IMR-90 (cell line): ENCODE measurements at regions not wholly inside any gene's neighbourhood (a gene's known extent, or its start where the extent isn't known, plus 50 kb on each side); places are given as distances from the start of the nearest gene placed in this dataset.

Source experiments
- ATAC-seq: fragments of 200-7000 bp; cut with Tn5 transposase; 2 replicates; pipeline ENCODE4 v1.9.1; 2020; ENCODE audit warnings: low read depth, mild to moderate bottlenecking, moderate library complexity
- BruUV-seq: library from RNA; stranded (reverse); fragments of 400-500 nt; replicated peaks from 2 replicates; lab custom pipeline; 2021; lab: Mats Ljungman, UMichigan
- CTCF ChIA-PET: fragments of 300-600 bp; formaldehyde crosslinking; extraction: SDS; loops from one replicate; lab custom pipeline; 2021; ENCODE audit warnings: antibody characterized with exemption; lab: Yijun Ruan, JAX
- POLR2A ChIA-PET: fragments of 300-600 bp; sonication (Branson Sonifier 250); formaldehyde crosslinking; loops from one replicate; lab custom pipeline; 2022; ENCODE audit warnings: antibody characterized with exemption; ENCODE audit not compliant: unreplicated experiment; lab: Charles Lee
- DNase-seq: peaks from one replicate; pipeline ENCODE4 v3.0.0; 2013
- H2AFZ ChIP-seq: replicated peaks from 2 replicates; pipeline ENCODE3; 2013; ENCODE audit warnings: low read length, mild to moderate bottlenecking; ENCODE audit not compliant: poor library complexity
- H2AK5ac ChIP-seq: 2 replicates; pipeline ENCODE4 v1.6.1; 2013; ENCODE audit warnings: low read depth, low read length, inconsistent platforms
- H2AK9ac ChIP-seq: replicated peaks from 2 replicates; pipeline ENCODE3; 2013; ENCODE audit warnings: mild to moderate bottlenecking, low read depth, low read length, moderate library complexity; ENCODE audit not compliant: poor library complexity
- H2BK120ac ChIP-seq: 2 replicates; pipeline ENCODE4 v1.6.1; 2013; ENCODE audit warnings: low read depth, low read length, inconsistent platforms
- H2BK15ac ChIP-seq: 3 replicates; pipeline ENCODE4 v1.6.1; 2013; ENCODE audit warnings: low read depth, low read length, inconsistent platforms
- H2BK20ac ChIP-seq: 2 replicates; pipeline ENCODE4 v1.6.1; 2013; ENCODE audit warnings: low read depth, mild to moderate bottlenecking, inconsistent platforms, low read length, moderate library complexity
- H2BK5ac ChIP-seq: 2 replicates; pipeline ENCODE4 v1.6.1; 2013; ENCODE audit warnings: mild to moderate bottlenecking, low read depth, low read length, inconsistent platforms; ENCODE audit not compliant: poor library complexity, severe bottlenecking
- H3K14ac ChIP-seq: replicated peaks from 2 replicates; pipeline ENCODE4 v1.6.1; 2013; ENCODE audit warnings: low read depth, low read length, inconsistent platforms
- H3K18ac ChIP-seq: 2 replicates; pipeline ENCODE4 v1.6.1; 2013; ENCODE audit warnings: low read depth, low read length, control low read depth
- H3K23ac ChIP-seq: 2 replicates; pipeline ENCODE4 v1.6.1; 2013; ENCODE audit warnings: low read depth, low read length, inconsistent platforms
- H3K27ac ChIP-seq: 2 replicates; pipeline ENCODE4 v1.5.1; 2013; ENCODE audit warnings: mild to moderate bottlenecking, control low read depth, low read length; ENCODE audit not compliant: insufficient read depth
- H3K27me3 ChIP-seq: 2 replicates; pipeline ENCODE4 v1.6.1; 2013; ENCODE audit warnings: low read length; ENCODE audit not compliant: control insufficient read depth, insufficient read depth
- H3K36me3 ChIP-seq: 2 replicates; pipeline ENCODE4 v1.6.1; 2013; ENCODE audit warnings: low read length, mixed read lengths; ENCODE audit not compliant: control insufficient read depth, insufficient read depth
- H3K4ac ChIP-seq: 2 replicates; pipeline ENCODE4 v1.6.1; 2013; ENCODE audit warnings: low read depth, low read length, inconsistent platforms
- H3K4me1 ChIP-seq: 2 replicates; pipeline ENCODE4 v1.6.1; 2013; ENCODE audit warnings: low read length, mixed read lengths; ENCODE audit not compliant: control insufficient read depth, insufficient read depth
- H3K4me2 ChIP-seq: 2 replicates; pipeline ENCODE4 v1.6.1; 2013; ENCODE audit warnings: low read depth, mild to moderate bottlenecking, control low read depth, low read length, moderate library complexity
- H3K4me3 ChIP-seq: 2 replicates; pipeline ENCODE4 v1.5.1; 2013; ENCODE audit warnings: low read depth, mild to moderate bottlenecking, control low read depth, low read length, moderate library complexity; ENCODE audit not compliant: insufficient read depth
- H3K56ac ChIP-seq: 2 replicates; pipeline ENCODE4 v1.6.1; 2013; ENCODE audit warnings: low read length, inconsistent platforms; ENCODE audit not compliant: insufficient read depth; ENCODE audit errors: extremely low read depth
- H3K79me1 ChIP-seq, 2 experiments: 2 replicates each; pipeline ENCODE4 v1.6.1; 2013; ENCODE audit warnings: low read length in 2 of 2, inconsistent platforms in 1 of 2, low read depth in 1 of 2
- H3K9ac ChIP-seq: 2 replicates; pipeline ENCODE4 v1.6.1; 2013; ENCODE audit warnings: low read depth, low read length, control low read depth
- H3K9me1 ChIP-seq: 2 replicates; pipeline ENCODE4 v1.6.1; 2013; ENCODE audit warnings: low read length, inconsistent platforms; ENCODE audit not compliant: insufficient read depth
- H3K9me3 ChIP-seq: 2 replicates; pipeline ENCODE4 v1.6.1; 2013; ENCODE audit warnings: low read length; ENCODE audit not compliant: control insufficient read depth, insufficient read depth
- H4K20me1 ChIP-seq: 2 replicates; pipeline ENCODE4 v1.6.1; 2013; ENCODE audit warnings: low read length, inconsistent platforms; ENCODE audit not compliant: insufficient read depth
- H4K5ac ChIP-seq: 2 replicates; pipeline ENCODE4 v1.6.1; 2013; ENCODE audit warnings: mild to moderate bottlenecking, low read depth, low read length, control low read depth
- H4K8ac ChIP-seq, 2 experiments: 2 replicates each; pipeline ENCODE4 v1.6.1; 2013; ENCODE audit warnings: low read depth in 2 of 2, low read length in 2 of 2, control low read depth in 1 of 2, inconsistent platforms in 1 of 2
- H4K91ac ChIP-seq: 2 replicates; pipeline ENCODE4 v1.6.1; 2013; ENCODE audit warnings: low read depth, low read length, inconsistent platforms; ENCODE audit not compliant: insufficient read depth
- BHLHE40 ChIP-seq: fragments of 150-350 bp; IDR thresholded peaks from 2 replicates; pipeline ENCODE4 v1.6.1; 2016; ENCODE audit warnings: mild to moderate bottlenecking, low read depth, low read length
- CEBPB ChIP-seq: IDR thresholded peaks from 2 replicates; pipeline ENCODE4 v1.6.1; 2012; ENCODE audit warnings: low read depth, low read length, improper control_type of control experiment
- CHD1 ChIP-seq: IDR thresholded peaks from 2 replicates; pipeline ENCODE4 v1.6.1; 2012; ENCODE audit warnings: low read depth, low read length, improper control_type of control experiment
- ELK1 ChIP-seq: fragments of 150-350 bp; IDR thresholded peaks from 2 replicates; pipeline ENCODE4 v1.6.1; 2016; ENCODE audit warnings: low read depth, mild to moderate bottlenecking, low read length, moderate library complexity, borderline replicate concordance
- FOS ChIP-seq: fragments of 150-350 bp; IDR thresholded peaks from 2 replicates; pipeline ENCODE4 v1.6.1; 2016; ENCODE audit warnings: low read depth, low read length
- MAFK ChIP-seq: IDR thresholded peaks from 2 replicates; pipeline ENCODE4 v1.6.1; 2012; ENCODE audit warnings: low read depth, low read length, improper control_type of control experiment
- MAZ ChIP-seq: IDR thresholded peaks from 2 replicates; pipeline ENCODE4 v1.6.1; 2012; ENCODE audit warnings: low read depth, mild to moderate bottlenecking, low read length, improper control_type of control experiment, moderate library complexity, borderline replicate concordance
- MXI1 ChIP-seq: IDR thresholded peaks from 2 replicates; pipeline ENCODE4 v1.6.1; 2012; ENCODE audit warnings: low read depth, mild to moderate bottlenecking, low read length, moderate library complexity, borderline replicate concordance
- NFE2L2 ChIP-seq: fragments of 150-350 bp; IDR thresholded peaks from 2 replicates; pipeline ENCODE4 v1.6.1; 2016; ENCODE audit warnings: low read depth, mild to moderate bottlenecking, low read length
- POLR2A ChIP-seq: IDR thresholded peaks from 2 replicates; pipeline ENCODE4 v1.6.1; 2012; ENCODE audit warnings: mild to moderate bottlenecking, low read depth, low read length
- RAD21 ChIP-seq: IDR thresholded peaks from 2 replicates; pipeline ENCODE4 v1.6.1; 2012; ENCODE audit warnings: low read length, improper control_type of control experiment
- RFX5 ChIP-seq: IDR thresholded peaks from 2 replicates; pipeline ENCODE4 v1.8.0; 2012; ENCODE audit warnings: low read depth, mild to moderate bottlenecking, low read length, moderate library complexity
- WGBS, 2 experiments: methylation state at CpG; one replicate each; pipeline versions ENCODE4 v1.1.5 to v1.1.7; 2013; ENCODE audit warnings: missing lambda C conversion rate in 2 of 2; ENCODE audit not compliant: insufficient read length in 1 of 2; ENCODE audit errors: extremely low coverage in 2 of 2; 5-methylcytosine and 5-hydroxymethylcytosine counted together
- dilution Hi-C: fragments of 300-500 bp; cut with HindIII; formaldehyde crosslinking; loops from one replicate; pipeline ENCODE4 v1.14.3; 2018; ENCODE audit warnings: low sequenced_read_pairs; ENCODE audit not compliant: unreplicated experiment
- in situ Hi-C: fragments of 300-500 bp; cut with MboI; formaldehyde crosslinking; loops from 3 replicates; pipeline ENCODE4 v1.14.3; 2019; ENCODE audit warnings: low sequenced_read_pairs, inconsistent platforms, mixed read lengths
- intact Hi-C: fragments of 100-400 bp; cut with micrococcal nuclease; formaldehyde crosslinking; loops from 2 replicates; pipeline ENCODE4 v1.10.0; 2022
- TF ChIP-seq, protein P1 (sequence below): conservative IDR thresholded peaks from 2 replicates; pipeline ENCODE4 v1.5.1; 2012; ENCODE audit warnings: mild to moderate bottlenecking, low read depth, low read length, improper control_type of control experiment

DNA sequence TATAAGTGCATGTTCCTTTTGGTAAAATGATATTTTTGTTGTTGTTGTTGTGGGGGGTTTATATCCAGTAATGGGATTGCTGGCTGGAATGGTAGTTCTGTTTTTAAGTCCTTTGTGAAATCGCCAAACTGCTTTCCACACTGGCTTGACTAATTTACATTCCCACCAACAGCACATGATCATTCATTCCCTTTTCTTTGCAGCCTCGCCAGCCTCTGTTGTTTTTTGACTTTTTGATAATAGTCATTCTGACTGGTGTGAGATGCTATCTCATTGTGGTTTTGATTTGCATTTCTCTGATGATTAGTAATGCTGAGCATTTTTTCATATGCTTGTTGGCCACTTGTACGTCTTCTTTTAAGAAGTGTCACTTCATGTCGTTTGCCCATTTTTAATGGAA is 188.5 kb upstream of the CHRM3 start:
- Histone ChIP-seq H3K9ac (no peak overlapping the region), H2BK20ac (no peak overlapping the region), H2BK15ac (no peak overlapping the region), H3K4me1 (no peaks in the 10 kb centered on the region), H3K79me1 (no peaks in the 10 kb centered on the region), H3K4me2 (no peak overlapping the region), H2BK120ac (no peak overlapping the region), H3K14ac (no peak overlapping the region), H4K20me1 (no peaks in the 10 kb centered on the region), H3K4me3 (no peak overlapping the region), H3K9me3 (peaks cover 3% of the 10 kb centered on the region), H4K8ac (no peak overlapping the region), H2BK5ac (no peak overlapping the region), H3K27me3 (no peaks in the 10 kb centered on the region), H2AK5ac (no peak overlapping the region), H3K4ac (no peak overlapping the region), H3K56ac (no peak overlapping the region), H4K5ac (no peak overlapping the region), H3K18ac (no peak overlapping the region), H3K9me1 (no peaks in the 10 kb centered on the region), H3K23ac (no peak overlapping the region), H3K36me3 (no peaks in the 10 kb centered on the region), H2AK9ac (no peak overlapping the region), H2AFZ (no peak overlapping the region), H4K91ac (no peak overlapping the region), H3K27ac (no peak overlapping the region)
- WGBS, 2 experiments = no CpG with 5 or more reads among the region's 4 CpGs
- intact Hi-C loops = no loop called here
- ChIA-PET POLR2A (no interaction called here), CTCF (no interaction called here)
- DNase-seq (no peak), ATAC-seq (no peak)
- BruUV-seq = no TSS peak
- in situ Hi-C loops = no loop called here
- TF ChIP-seq POLR2A (no peak), MAFK (no peak), RFX5 (no peak), MXI1 (no peak), CEBPB (no peak), MAZ (no peak), FOS (no peak), BHLHE40 (no peak), ELK1 (no peak), RAD21 (no peak), CHD1 (no peak), NFE2L2 (no peak)
- TF ChIP-seq, protein P1, sequence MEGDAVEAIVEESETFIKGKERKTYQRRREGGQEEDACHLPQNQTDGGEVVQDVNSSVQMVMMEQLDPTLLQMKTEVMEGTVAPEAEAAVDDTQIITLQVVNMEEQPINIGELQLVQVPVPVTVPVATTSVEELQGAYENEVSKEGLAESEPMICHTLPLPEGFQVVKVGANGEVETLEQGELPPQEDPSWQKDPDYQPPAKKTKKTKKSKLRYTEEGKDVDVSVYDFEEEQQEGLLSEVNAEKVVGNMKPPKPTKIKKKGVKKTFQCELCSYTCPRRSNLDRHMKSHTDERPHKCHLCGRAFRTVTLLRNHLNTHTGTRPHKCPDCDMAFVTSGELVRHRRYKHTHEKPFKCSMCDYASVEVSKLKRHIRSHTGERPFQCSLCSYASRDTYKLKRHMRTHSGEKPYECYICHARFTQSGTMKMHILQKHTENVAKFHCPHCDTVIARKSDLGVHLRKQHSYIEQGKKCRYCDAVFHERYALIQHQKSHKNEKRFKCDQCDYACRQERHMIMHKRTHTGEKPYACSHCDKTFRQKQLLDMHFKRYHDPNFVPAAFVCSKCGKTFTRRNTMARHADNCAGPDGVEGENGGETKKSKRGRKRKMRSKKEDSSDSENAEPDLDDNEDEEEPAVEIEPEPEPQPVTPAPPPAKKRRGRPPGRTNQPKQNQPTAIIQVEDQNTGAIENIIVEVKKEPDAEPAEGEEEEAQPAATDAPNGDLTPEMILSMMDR = no peak
- dilution Hi-C loops = no loop called here
